ENCODE measurements at regions not wholly inside any gene's neighbourhood (a gene's known extent, or its start where the extent isn't known, plus 50 kb on each side); places are given as distances from the start of the nearest gene placed in this dataset.

DNA sequence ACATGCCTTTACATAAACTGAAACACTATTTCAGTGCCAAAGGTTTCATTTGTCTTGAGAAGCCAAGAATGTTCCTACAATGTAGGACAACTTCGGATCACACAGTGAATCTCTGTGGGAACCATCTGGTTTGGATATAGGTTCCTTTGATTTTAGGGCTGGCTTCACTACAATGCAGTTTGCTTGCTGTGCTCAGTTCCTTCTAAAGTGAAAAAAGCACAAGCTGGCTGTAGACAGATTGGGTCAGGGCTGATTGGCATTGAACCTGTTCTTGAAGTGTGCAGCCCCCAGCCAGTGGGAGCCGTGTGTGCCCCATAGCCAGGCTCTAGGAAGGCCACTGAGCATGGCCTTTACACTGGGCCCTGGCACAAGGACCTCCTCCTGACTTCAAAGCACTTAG, 167.9 kb upstream of the HNRNPA3 start:
- TF ChIP-seq GATA3 (IDR thresholded peaks at IDR 0.05; ENCODE audit: low read depth, low read length): no peak
- no peak for TF ChIP-seq GATA2 (IDR thresholded peaks at IDR 0.05; ENCODE audit: low read depth, low read length)

Measured in SH-SY5Y (cell line).